ENCODE measurements at regions not wholly inside any gene's neighbourhood (a gene's known extent, or its start where the extent isn't known, plus 50 kb on each side); places are given as distances from the start of the nearest gene placed in this dataset.

- DNase-seq (ENCODE audit: low read depth in 4 of 6, low spot score in 6 of 6): no peak
- Histone ChIP-seq H3K4me1 (ENCODE audit: control insufficient read depth, insufficient read depth, low read length) (no peaks in the 10 kb centered on the region), H3K36me3 (ENCODE audit: control insufficient read depth, insufficient read depth, low read length) (no peaks in the 10 kb centered on the region), H3K27me3 (ENCODE audit: control insufficient read depth, insufficient read depth, low read length) (no peaks in the 10 kb centered on the region), H3K27ac (ENCODE audit: low read depth, low read length) (no peak overlapping the region), H3K9me3 (ENCODE audit: control insufficient read depth, insufficient read depth, low read length) (no peaks in the 10 kb centered on the region), H3K4me3 (ENCODE audit: low read depth, low read length) (no peak overlapping the region)
Observed at GRCh38 chr7:85595750-85596178, 408.9 kb upstream of the SEMA3D start.

- no peak for DNase-seq (ENCODE audit: low read depth in 4 of 6, low spot score in 6 of 6)
- Histone ChIP-seq H3K4me1 (ENCODE audit: control insufficient read depth, insufficient read depth, low read length) (no peaks in the 10 kb centered on the region), H3K9me3 (ENCODE audit: control insufficient read depth, insufficient read depth, low read length) (no peaks in the 10 kb centered on the region), H3K27ac (ENCODE audit: low read depth, low read length) (no peak overlapping the region), H3K36me3 (ENCODE audit: control insufficient read depth, insufficient read depth, low read length) (no peaks in the 10 kb centered on the region), H3K27me3 (ENCODE audit: control insufficient read depth, insufficient read depth, low read length) (no peaks in the 10 kb centered on the region), H3K4me3 (ENCODE audit: low read depth, low read length) (no peak overlapping the region)
- WGBS (ENCODE audit: insufficient coverage): 92% methylated on average over 1 of the region's 3 CpGs
Observed at GRCh38 chr7:85593355-85593754, 406.5 kb upstream of the SEMA3D start.

GRCh38 chr7:85587785-85588184 lies 400.9 kb upstream of the SEMA3D start:
- Histone ChIP-seq H3K27ac (ENCODE audit: low read depth, low read length) (no peak overlapping the region), H3K27me3 (ENCODE audit: control insufficient read depth, insufficient read depth, low read length) (no peaks in the 10 kb centered on the region), H3K36me3 (ENCODE audit: control insufficient read depth, insufficient read depth, low read length) (no peaks in the 10 kb centered on the region), H3K4me1 (ENCODE audit: control insufficient read depth, insufficient read depth, low read length) (no peaks in the 10 kb centered on the region), H3K9me3 (ENCODE audit: control insufficient read depth, insufficient read depth, low read length) (no peaks in the 10 kb centered on the region), H3K4me3 (ENCODE audit: low read depth, low read length) (no peak overlapping the region)
- no peak for DNase-seq (ENCODE audit: low read depth in 4 of 6, low spot score in 6 of 6)

- no CpG with 5 or more reads among the region's 3 CpGs for WGBS (ENCODE audit: insufficient coverage)
- Histone ChIP-seq H3K27me3 (ENCODE audit: control insufficient read depth, insufficient read depth, low read length) (no peaks in the 10 kb centered on the region), H3K36me3 (ENCODE audit: control insufficient read depth, insufficient read depth, low read length) (no peaks in the 10 kb centered on the region)
Observed at GRCh38 chr7:85586091-85586490, 399.2 kb upstream of the SEMA3D start.

GRCh38 chr7:85583131-85583953 lies 396.5 kb upstream of the SEMA3D start:
- no peak for DNase-seq (ENCODE audit: low read depth in 4 of 6, low spot score in 6 of 6)
- no CpG with 5 or more reads among the region's 6 CpGs for WGBS (ENCODE audit: insufficient coverage)
- Histone ChIP-seq H3K9me3 (ENCODE audit: control insufficient read depth, insufficient read depth, low read length) (no peaks in the 10 kb centered on the region), H3K36me3 (ENCODE audit: control insufficient read depth, insufficient read depth, low read length) (no peaks in the 10 kb centered on the region), H3K4me3 (ENCODE audit: low read depth, low read length) (no peak overlapping the region), H3K4me1 (ENCODE audit: control insufficient read depth, insufficient read depth, low read length) (no peaks in the 10 kb centered on the region), H3K27me3 (ENCODE audit: control insufficient read depth, insufficient read depth, low read length) (no peaks in the 10 kb centered on the region), H3K27ac (ENCODE audit: low read depth, low read length) (no peak overlapping the region)

More at GRCh38 chr7:85586091-85586490, 399.2 kb upstream of the SEMA3D start:
- no peak overlapping the region for H3K27ac ChIP-seq (ENCODE audit: low read depth, low read length)
- no peak for DNase-seq (ENCODE audit: low read depth in 4 of 6, low spot score in 6 of 6)
- no peak overlapping the region for H3K4me3 ChIP-seq (ENCODE audit: low read depth, low read length)
- no peaks in the 10 kb centered on the region for H3K9me3 ChIP-seq (ENCODE audit: control insufficient read depth, insufficient read depth, low read length)
- no peaks in the 10 kb centered on the region for H3K4me1 ChIP-seq (ENCODE audit: control insufficient read depth, insufficient read depth, low read length)

GRCh38 chr7:85573844-85574243 lies 387.0 kb upstream of the SEMA3D start:
- H3K9me3 ChIP-seq (ENCODE audit: control insufficient read depth, insufficient read depth, low read length): peaks cover 2% of the 10 kb centered on the region
- H3K27ac ChIP-seq (ENCODE audit: low read depth, low read length): no peak overlapping the region
- no peaks in the 10 kb centered on the region for H3K27me3 ChIP-seq (ENCODE audit: control insufficient read depth, insufficient read depth, low read length)
- no CpG with 5 or more reads among the region's 4 CpGs for WGBS (ENCODE audit: insufficient coverage)
- H3K36me3 ChIP-seq (ENCODE audit: control insufficient read depth, insufficient read depth, low read length): no peaks in the 10 kb centered on the region
- H3K4me1 ChIP-seq (ENCODE audit: control insufficient read depth, insufficient read depth, low read length): no peaks in the 10 kb centered on the region
- no peak overlapping the region for H3K4me3 ChIP-seq (ENCODE audit: low read depth, low read length)
- DNase-seq (ENCODE audit: low read depth in 4 of 6, low spot score in 6 of 6): no peak

- Histone ChIP-seq H3K27me3 (ENCODE audit: control insufficient read depth, insufficient read depth, low read length) (no peaks in the 10 kb centered on the region), H3K36me3 (ENCODE audit: control insufficient read depth, insufficient read depth, low read length) (no peaks in the 10 kb centered on the region), H3K9me3 (ENCODE audit: control insufficient read depth, insufficient read depth, low read length) (peaks cover 2% of the 10 kb centered on the region), H3K4me3 (ENCODE audit: low read depth, low read length) (no peak overlapping the region), H3K4me1 (ENCODE audit: control insufficient read depth, insufficient read depth, low read length) (no peaks in the 10 kb centered on the region), H3K27ac (ENCODE audit: low read depth, low read length) (no peak overlapping the region)
- 83% methylated on average over 1 of the region's 3 CpGs for WGBS (ENCODE audit: insufficient coverage)
- no peak for DNase-seq (ENCODE audit: low read depth in 4 of 6, low spot score in 6 of 6)
Observed at GRCh38 chr7:85573346-85573745, 386.5 kb upstream of the SEMA3D start.

GRCh38 chr7:85570898-85571297 lies 384.0 kb upstream of the SEMA3D start:
- Histone ChIP-seq H3K4me1 (ENCODE audit: control insufficient read depth, insufficient read depth, low read length) (no peaks in the 10 kb centered on the region), H3K36me3 (ENCODE audit: control insufficient read depth, insufficient read depth, low read length) (no peaks in the 10 kb centered on the region), H3K27ac (ENCODE audit: low read depth, low read length) (no peak overlapping the region), H3K4me3 (ENCODE audit: low read depth, low read length) (no peak overlapping the region), H3K9me3 (ENCODE audit: control insufficient read depth, insufficient read depth, low read length) (peaks cover 2% of the 10 kb centered on the region), H3K27me3 (ENCODE audit: control insufficient read depth, insufficient read depth, low read length) (no peaks in the 10 kb centered on the region)
- WGBS (ENCODE audit: insufficient coverage): no CpG with 5 or more reads among the region's 1 CpG
- no peak for DNase-seq (ENCODE audit: low read depth in 4 of 6, low spot score in 6 of 6)

GRCh38 chr7:85567983-85568382 lies 381.1 kb upstream of the SEMA3D start:
- no peaks in the 10 kb centered on the region for H3K4me1 ChIP-seq (ENCODE audit: control insufficient read depth, insufficient read depth, low read length)
- H3K27ac ChIP-seq (ENCODE audit: low read depth, low read length): no peak overlapping the region
- no peak for DNase-seq (ENCODE audit: low read depth in 4 of 6, low spot score in 6 of 6)
- peaks cover 2% of the 10 kb centered on the region for H3K9me3 ChIP-seq (ENCODE audit: control insufficient read depth, insufficient read depth, low read length)
- H3K36me3 ChIP-seq (ENCODE audit: control insufficient read depth, insufficient read depth, low read length): no peaks in the 10 kb centered on the region
- H3K27me3 ChIP-seq (ENCODE audit: control insufficient read depth, insufficient read depth, low read length): no peaks in the 10 kb centered on the region
- H3K4me3 ChIP-seq (ENCODE audit: low read depth, low read length): no peak overlapping the region

GRCh38 chr7:85566095-85566794 lies 379.4 kb upstream of the SEMA3D start:
- Histone ChIP-seq H3K9me3 (ENCODE audit: control insufficient read depth, insufficient read depth, low read length) (peaks cover 2% of the 10 kb centered on the region), H3K4me3 (ENCODE audit: low read depth, low read length) (no peak overlapping the region), H3K4me1 (ENCODE audit: control insufficient read depth, insufficient read depth, low read length) (no peaks in the 10 kb centered on the region), H3K36me3 (ENCODE audit: control insufficient read depth, insufficient read depth, low read length) (no peaks in the 10 kb centered on the region), H3K27ac (ENCODE audit: low read depth, low read length) (no peak overlapping the region), H3K27me3 (ENCODE audit: control insufficient read depth, insufficient read depth, low read length) (no peaks in the 10 kb centered on the region)
- 93% methylated on average over 10 of the region's 14 CpGs for WGBS (ENCODE audit: insufficient coverage)
- DNase-seq (ENCODE audit: low read depth in 4 of 6, low spot score in 6 of 6): peak in 1 of 6 donors; percentile 53

Measured in spinal cord (tissue), 9 donors.